T-helper 1 cell treated with Interleukin-12 subunit alpha and Interleukin-12 subunit beta and Interleukin-4 antibody, amounts not matched to agents 30 μg/mL and 1 μg/mL, for 36 hours (primary cell): ENCODE measurements at regions not wholly inside any gene's neighbourhood (a gene's known extent, or its start where the extent isn't known, plus 50 kb on each side); places are given as distances from the start of the nearest gene placed in this dataset.
"Not testable (repeated sequence)": the region's sequence is repeated elsewhere in the genome, so short reads cannot be mapped to it uniquely, and the experiment has no call there.

Experiments
- H3K27ac Mint-ChIP-seq: one replicate; pipeline ENCODE4 v1.8.0; 2021; ENCODE audit warnings: mild to moderate bottlenecking, mixed read lengths
- H3K27me3 Mint-ChIP-seq: one replicate; pipeline ENCODE4 v1.8.0; 2021; ENCODE audit warnings: low read depth, mixed read lengths
- H3K36me3 Mint-ChIP-seq: one replicate; pipeline ENCODE4 v1.8.0; 2021; ENCODE audit warnings: low read depth, mixed read lengths
- H3K4me1 Mint-ChIP-seq: one replicate; pipeline ENCODE4 v1.8.0; 2021; ENCODE audit warnings: low read depth, mixed read lengths
- H3K4me3 Mint-ChIP-seq: one replicate; pipeline ENCODE4 v1.8.0; 2021; ENCODE audit warnings: mild to moderate bottlenecking, moderate library complexity, mixed read lengths
- H3K9me3 Mint-ChIP-seq: one replicate; pipeline ENCODE4 v1.8.0; 2021; ENCODE audit warnings: mixed read lengths

DNA sequence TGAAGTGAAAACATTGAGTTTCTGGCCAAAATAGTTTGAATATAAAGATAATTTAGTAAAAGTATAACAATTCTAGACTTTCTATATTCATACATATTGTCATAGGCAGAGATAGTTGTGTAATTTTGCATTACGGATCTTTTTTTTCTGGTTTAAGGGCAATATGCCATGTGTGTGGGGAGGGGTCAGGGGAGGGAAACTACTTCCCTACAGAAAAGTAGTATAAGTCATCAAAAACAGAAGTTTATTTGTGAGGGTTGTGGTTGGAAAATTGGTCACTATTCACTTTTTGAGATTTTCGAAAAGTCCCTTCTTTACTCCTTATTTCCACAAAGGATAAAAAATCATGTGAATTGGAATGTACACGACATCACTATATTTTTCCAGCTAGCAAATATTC lies 288.2 kb upstream of the PREP start:
- Mint-ChIP-seq H3K9me3 (peaks cover 48% of the 10 kb centered on the region), H3K27ac (no peak overlapping the region), H3K27me3 (peaks cover 28% of the 10 kb centered on the region), H3K4me3 (no peak overlapping the region), H3K36me3 (peaks cover 27% of the 10 kb centered on the region), H3K4me1 (peaks cover 3% of the 10 kb centered on the region)

DNA sequence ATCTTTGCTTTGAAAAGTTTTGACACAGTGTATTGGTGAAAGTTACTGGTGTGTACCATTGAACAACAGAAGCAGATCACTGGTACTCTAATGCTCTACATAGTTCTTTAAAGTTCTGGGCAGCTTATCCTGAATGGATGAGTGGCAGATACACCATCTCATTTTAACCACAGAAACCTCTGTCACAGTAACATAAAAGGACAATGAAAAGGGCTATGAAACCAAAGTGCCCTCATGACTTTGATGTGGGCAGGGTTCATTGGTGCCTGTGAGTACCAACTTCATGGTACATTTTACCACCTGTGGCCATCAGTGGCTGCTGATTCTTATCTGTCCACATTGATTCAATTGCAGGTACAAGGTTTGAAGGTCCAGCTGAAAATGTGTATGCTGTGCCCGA lies 285.7 kb upstream of the PREP start:
- Mint-ChIP-seq H3K9me3 (peaks cover 63% of the 10 kb centered on the region), H3K36me3 (peaks cover 26% of the 10 kb centered on the region), H3K27me3 (peaks cover 19% of the 10 kb centered on the region)

DNA sequence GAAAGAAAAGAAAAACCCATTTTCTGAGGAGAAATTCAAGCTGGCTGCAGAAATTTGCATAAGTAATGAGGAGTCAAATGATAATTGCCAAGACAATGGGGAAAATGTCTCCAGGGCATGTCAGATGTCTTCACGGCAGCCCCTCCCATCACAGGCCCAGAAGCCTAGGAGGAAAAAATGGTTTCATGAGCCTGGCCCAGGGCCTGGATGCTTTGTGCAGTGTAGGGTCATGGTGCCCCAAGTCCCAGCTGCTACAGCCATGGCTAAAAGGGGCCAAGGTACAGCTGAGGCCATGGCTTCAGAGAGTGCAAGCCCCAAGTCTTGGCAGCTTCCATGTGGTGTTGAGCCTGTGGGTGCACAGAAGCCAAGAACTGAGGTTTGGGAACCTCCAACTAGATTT lies 283.9 kb upstream of the PREP start:
- not testable (repeated sequence) for H3K4me3 Mint-ChIP-seq, H3K27ac Mint-ChIP-seq, H3K4me1 Mint-ChIP-seq
- Mint-ChIP-seq H3K27me3 (peaks cover 18% of the 10 kb centered on the region), H3K9me3 (peaks cover 64% of the 10 kb centered on the region), H3K36me3 (peaks cover 27% of the 10 kb centered on the region)

More for the DNA sequence above, 285.7 kb upstream of the PREP start:
- no peak overlapping the region for H3K4me3 Mint-ChIP-seq
- no peak overlapping the region for H3K27ac Mint-ChIP-seq
- peaks cover 2% of the 10 kb centered on the region for H3K4me1 Mint-ChIP-seq

- Mint-ChIP-seq H3K9me3 (peaks cover 34% of the 10 kb centered on the region), H3K27ac (no peak overlapping the region), H3K4me1 (peaks cover 12% of the 10 kb centered on the region), H3K36me3 (peaks cover 14% of the 10 kb centered on the region), H3K4me3 (no peak overlapping the region), H3K27me3 (peaks cover 15% of the 10 kb centered on the region)
These were observed 278.2 kb upstream of the PREP start for GRCh38 chr6:105681061-105681460.

GRCh38 chr6:105680131-105680530 lies 277.2 kb upstream of the PREP start:
- no peak overlapping the region for H3K4me3 Mint-ChIP-seq

GRCh38 chr6:105678516-105678915 lies 275.6 kb upstream of the PREP start:
- no peak overlapping the region for H3K4me3 Mint-ChIP-seq
- H3K27ac Mint-ChIP-seq = no peak overlapping the region
- H3K27me3 Mint-ChIP-seq = peaks cover 20% of the 10 kb centered on the region
- H3K4me1 Mint-ChIP-seq = peaks cover 12% of the 10 kb centered on the region
- peaks cover 13% of the 10 kb centered on the region for H3K36me3 Mint-ChIP-seq
- H3K9me3 Mint-ChIP-seq = peaks cover 18% of the 10 kb centered on the region

More at GRCh38 chr6:105680131-105680530, 277.2 kb upstream of the PREP start:
- peaks cover 28% of the 10 kb centered on the region for H3K9me3 Mint-ChIP-seq
- H3K27ac Mint-ChIP-seq = no peak overlapping the region
- H3K27me3 Mint-ChIP-seq = peaks cover 15% of the 10 kb centered on the region
- peaks cover 13% of the 10 kb centered on the region for H3K36me3 Mint-ChIP-seq
- H3K4me1 Mint-ChIP-seq = peaks cover 12% of the 10 kb centered on the region

DNA sequence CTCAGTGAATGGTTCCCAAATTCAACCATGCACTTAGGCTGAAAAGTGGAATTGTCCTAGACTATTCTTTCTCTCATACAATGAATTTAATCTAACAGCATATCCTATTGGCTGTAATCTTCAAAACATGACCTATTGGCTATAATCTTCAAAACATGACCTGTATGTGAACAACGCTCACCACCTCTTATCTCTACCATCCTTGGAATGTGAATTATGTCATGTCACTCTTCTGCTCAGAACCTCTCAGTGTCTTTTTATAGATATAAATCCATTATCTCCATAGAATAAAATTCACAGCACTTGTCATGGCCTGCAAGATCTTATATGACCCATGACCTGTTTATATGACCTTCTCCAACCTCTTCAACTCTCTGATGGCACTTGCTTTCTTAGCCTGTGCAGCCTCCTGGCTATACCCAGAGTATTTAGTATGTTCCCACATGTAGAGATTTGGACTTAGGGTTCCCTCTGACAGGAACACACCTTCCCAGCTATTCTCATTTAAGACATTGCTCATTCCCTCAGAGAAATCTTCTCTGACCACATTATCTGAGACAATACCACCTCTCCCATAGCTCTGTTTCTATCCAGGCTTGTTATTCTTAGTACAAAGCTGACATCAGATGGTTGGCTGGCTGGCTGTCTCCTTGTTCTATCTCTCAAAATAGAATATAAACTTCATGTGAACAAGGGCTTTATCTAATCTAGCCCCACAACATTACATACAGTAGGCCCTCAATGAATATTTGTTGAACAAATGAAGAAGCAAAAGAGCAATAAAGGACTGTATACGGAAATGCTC lies 275.0 kb upstream of the PREP start:
- H3K36me3 Mint-ChIP-seq = peaks cover 13% of the 10 kb centered on the region
- H3K27me3 Mint-ChIP-seq = peaks cover 19% of the 10 kb centered on the region
- H3K9me3 Mint-ChIP-seq = peaks cover 17% of the 10 kb centered on the region
- H3K4me3 Mint-ChIP-seq = no peak overlapping the region
- peaks cover 12% of the 10 kb centered on the region for H3K4me1 Mint-ChIP-seq
- H3K27ac Mint-ChIP-seq = no peak overlapping the region

DNA sequence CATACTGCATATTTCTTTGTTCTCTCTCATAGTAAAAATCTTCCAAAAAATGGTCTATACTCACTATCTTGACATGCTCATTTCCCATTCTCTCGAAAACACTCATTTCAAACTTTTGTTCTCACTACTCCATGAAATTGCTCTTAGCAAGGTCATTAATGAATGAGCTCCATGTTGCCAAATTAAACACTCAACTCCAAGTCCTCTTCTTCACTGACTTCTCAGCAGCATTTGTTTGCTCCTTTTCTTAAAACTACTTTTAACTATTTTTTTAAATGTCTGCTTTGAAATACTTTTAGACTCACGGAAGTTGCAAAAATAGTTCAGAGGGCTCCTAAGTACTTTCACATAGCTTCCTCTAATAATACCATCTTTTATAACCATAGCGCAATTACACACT lies 274.0 kb upstream of the PREP start:
- Mint-ChIP-seq H3K4me1 (peaks cover 15% of the 10 kb centered on the region), H3K36me3 (peaks cover 16% of the 10 kb centered on the region), H3K27ac (no peak overlapping the region), H3K27me3 (peaks cover 24% of the 10 kb centered on the region), H3K9me3 (peaks cover 21% of the 10 kb centered on the region), H3K4me3 (no peak overlapping the region)

- Mint-ChIP-seq H3K27me3 (peaks cover 27% of the 10 kb centered on the region), H3K4me3 (no peak overlapping the region), H3K9me3 (peaks cover 16% of the 10 kb centered on the region), H3K4me1 (peaks cover 13% of the 10 kb centered on the region), H3K36me3 (peaks cover 6% of the 10 kb centered on the region), H3K27ac (no peak overlapping the region)
These were observed 273.0 kb upstream of the PREP start for GRCh38 chr6:105675715-105676397.

DNA sequence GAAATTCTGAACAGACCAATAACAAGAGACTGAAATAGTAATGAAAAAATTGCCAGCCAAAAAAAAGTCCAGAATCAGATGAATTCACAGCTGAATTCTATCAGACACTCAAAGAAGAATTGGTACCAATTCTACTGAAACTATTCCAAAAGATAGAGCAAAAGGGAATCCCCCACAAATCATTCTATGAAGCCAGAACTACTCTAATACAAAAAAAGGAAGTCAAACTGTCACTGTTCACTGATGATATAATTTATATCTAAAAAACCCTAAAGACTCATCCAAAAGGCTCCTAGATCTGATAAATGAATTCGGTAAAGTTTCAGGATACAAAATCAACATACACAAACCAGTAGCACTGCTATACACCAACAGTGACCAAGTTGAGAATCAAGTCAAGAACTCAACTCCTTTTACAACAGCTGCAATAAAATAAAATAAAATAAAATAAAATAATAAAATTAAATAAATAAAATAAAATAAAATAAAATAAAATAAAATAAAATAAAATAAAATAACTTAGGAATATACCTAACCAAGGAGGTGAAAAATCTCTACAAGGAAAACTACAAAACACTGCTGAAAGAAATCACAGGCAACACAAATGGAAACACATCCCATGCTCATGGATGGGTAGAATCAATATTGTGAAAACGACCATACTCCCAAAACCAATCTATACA lies 270.1 kb upstream of the PREP start:
- not testable (repeated sequence) for H3K36me3 Mint-ChIP-seq, H3K4me1 Mint-ChIP-seq, H3K4me3 Mint-ChIP-seq, H3K27ac Mint-ChIP-seq
- Mint-ChIP-seq H3K9me3 (peaks cover 24% of the 10 kb centered on the region), H3K27me3 (peaks cover 29% of the 10 kb centered on the region)

- Mint-ChIP-seq H3K4me3 (no peak overlapping the region), H3K27me3 (peaks cover 29% of the 10 kb centered on the region), H3K9me3 (peaks cover 32% of the 10 kb centered on the region), H3K27ac (no peak overlapping the region), H3K36me3 (peaks cover 15% of the 10 kb centered on the region), H3K4me1 (peaks cover 7% of the 10 kb centered on the region)
These were observed 266.4 kb upstream of the PREP start for GRCh38 chr6:105669232-105669631.

DNA sequence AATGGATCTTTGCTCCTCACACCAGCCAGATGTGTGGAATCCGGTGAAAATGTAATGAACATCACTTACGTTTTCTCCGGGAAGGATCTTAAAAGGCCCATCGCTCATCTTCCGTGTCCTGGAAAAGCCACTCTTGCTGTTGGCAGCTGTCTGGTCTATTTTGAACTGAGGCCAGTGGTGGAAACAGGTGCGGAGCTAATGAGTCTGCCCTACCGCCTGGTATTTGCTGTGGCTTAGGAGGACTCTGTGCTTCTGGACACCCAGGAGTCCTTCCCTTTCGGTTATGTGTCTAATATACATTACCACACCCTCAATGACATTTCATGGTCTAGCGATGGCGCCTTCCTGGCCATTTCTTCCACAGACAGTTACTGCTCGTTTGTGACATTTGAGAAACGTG lies 264.2 kb upstream of the PREP start:
- Mint-ChIP-seq H3K27me3 (peaks cover 23% of the 10 kb centered on the region), H3K36me3 (peaks cover 13% of the 10 kb centered on the region), H3K27ac (no peak overlapping the region), H3K9me3 (peaks cover 37% of the 10 kb centered on the region), H3K4me3 (no peak overlapping the region), H3K4me1 (peaks cover 3% of the 10 kb centered on the region)

DNA sequence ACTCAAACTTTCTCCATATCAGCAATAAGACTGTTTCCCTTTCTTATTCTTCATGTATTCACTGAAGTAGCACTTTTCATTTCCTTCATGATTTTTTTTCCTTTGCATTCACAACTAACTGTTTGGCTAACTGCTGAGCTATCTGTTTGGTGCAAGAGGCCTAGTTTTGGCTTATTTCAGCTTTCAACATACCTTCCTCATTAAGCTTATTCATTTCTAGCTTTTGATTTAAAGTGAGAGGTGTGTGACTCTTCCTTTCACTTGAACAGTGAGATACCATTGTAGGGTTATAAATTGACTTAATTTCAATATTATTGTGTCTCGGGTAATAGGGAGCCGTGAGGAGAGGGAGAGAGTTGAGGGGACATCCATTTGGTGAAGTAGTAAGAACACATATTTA lies 262.0 kb upstream of the PREP start:
- Mint-ChIP-seq H3K4me3 (no peak overlapping the region), H3K9me3 (peaks cover 30% of the 10 kb centered on the region), H3K36me3 (peaks cover 18% of the 10 kb centered on the region), H3K27ac (no peak overlapping the region), H3K27me3 (peaks cover 12% of the 10 kb centered on the region), H3K4me1 (peaks cover 3% of the 10 kb centered on the region)

- H3K27ac Mint-ChIP-seq = no peak overlapping the region
- H3K9me3 Mint-ChIP-seq = peaks cover 26% of the 10 kb centered on the region
- H3K36me3 Mint-ChIP-seq = peaks cover 13% of the 10 kb centered on the region
- H3K4me1 Mint-ChIP-seq = peaks cover 37% of the 10 kb centered on the region
- H3K4me3 Mint-ChIP-seq = no peak overlapping the region
- H3K27me3 Mint-ChIP-seq = no peaks in the 10 kb centered on the region
These were observed 249.1 kb upstream of the PREP start for GRCh38 chr6:105651969-105652368.

- Mint-ChIP-seq H3K36me3 (peaks cover 12% of the 10 kb centered on the region), H3K9me3 (peaks cover 19% of the 10 kb centered on the region), H3K27ac (peak overlapping the region; percentile 42), H3K27me3 (no peaks in the 10 kb centered on the region), H3K4me3 (peak overlapping the region; percentile 12), H3K4me1 (peaks cover 51% of the 10 kb centered on the region)
These were observed 247.5 kb upstream of the PREP start for GRCh38 chr6:105650347-105650746.
